ENCODE measurements at regions not wholly inside any gene's neighbourhood (a gene's known extent, or its start where the extent isn't known, plus 50 kb on each side); places are given as distances from the start of the nearest gene placed in this dataset.

GRCh38 chr13:67763984-67764383 lies 533.8 kb upstream of the PCDH9 start:
- no peak for DNase-seq

GRCh38 chr13:67763384-67763783 lies 533.2 kb upstream of the PCDH9 start:
- DNase-seq = no peak

GRCh38 chr13:67758975-67759374 lies 528.8 kb upstream of the PCDH9 start:
- no peak for DNase-seq

DNA sequence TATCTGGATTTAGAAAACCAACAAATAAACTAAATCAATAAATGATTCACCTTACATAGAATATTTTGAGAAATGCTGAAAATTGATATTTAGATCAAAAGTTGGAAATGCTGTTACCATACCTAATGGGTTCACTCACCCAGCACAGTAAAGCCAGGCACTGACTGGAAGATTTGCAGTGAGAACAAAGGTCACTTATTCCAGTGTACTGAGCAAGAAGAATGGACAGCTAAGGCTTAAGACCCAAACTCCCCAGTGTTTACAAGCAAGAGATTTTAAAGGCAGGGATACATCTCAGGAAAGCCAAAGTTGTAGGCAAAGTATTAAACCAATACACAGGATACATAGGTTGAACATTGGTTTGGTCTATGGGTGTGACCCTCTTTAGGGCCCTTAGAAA lies 523.9 kb upstream of the PCDH9 start:
- DNase-seq = no peak

DNA sequence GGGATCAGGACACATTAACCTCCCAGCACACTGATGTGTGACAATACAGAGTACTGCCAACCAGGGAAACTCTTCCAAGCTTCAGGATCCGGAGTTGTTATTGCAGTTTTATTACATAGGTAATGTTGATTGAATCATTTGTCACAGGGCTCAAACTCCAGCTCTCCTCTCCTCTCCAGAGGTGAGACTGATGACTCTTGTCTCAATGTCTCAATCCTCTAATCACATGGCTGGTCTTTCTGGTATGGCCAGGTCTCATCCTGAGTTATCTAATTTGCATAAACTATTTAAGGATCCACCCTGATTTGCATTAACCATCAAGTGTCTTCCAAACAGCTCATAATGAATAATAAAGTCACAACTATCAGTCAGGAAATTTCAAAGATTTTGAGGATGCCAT lies 522.6 kb upstream of the PCDH9 start:
- DNase-seq = no peak

DNA sequence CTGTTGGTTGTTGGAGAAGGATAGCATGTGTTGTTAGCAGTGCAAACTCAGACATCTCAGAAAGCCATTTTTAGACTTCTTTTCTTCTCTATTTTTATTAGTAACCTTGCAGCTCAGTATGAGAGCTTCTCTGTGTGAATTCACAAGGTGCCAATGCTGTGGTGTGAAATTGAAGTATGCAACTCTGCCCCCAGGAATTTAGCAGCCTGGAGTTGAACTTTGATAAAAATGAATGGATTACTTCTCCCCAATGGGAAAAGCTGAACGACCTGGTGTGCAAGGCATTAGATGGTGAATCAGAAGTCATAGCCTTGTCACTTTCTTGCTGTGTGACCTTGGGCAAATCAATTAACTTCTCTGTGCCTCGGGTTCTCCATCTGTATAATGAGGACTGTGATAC lies 512.3 kb upstream of the PCDH9 start:
- DNase-seq = no peak

DNA sequence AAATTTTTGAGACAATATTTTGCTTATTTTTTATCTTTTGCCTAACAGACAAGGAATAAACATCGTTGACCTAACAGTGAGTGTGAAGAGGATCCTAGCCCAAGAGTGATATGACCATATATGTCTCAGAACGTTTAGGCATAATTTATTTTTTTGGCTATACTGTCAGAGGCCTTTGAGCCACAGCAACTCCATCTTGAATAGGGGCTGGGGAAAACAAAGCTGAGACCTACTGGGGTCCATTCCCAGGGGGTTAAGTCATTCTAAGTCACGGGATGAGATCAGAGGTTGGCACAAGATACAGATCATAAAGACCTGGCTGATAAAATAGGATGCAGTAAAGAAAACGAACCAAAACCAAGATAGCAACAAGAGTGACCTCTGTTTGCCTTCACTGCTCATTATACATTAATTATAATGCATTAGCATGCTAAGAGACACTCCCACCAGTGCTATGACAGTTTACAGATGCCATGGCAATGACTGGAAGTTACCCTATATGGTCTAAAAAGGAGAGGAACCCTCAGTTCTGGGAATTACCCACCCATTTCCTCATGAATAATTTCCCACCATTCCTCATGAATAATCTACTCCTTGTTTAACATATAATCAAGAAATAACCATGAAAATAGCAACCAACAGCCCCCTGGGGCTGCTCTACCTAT lies 510.9 kb upstream of the PCDH9 start:
- DNase-seq = no peak

- DNase-seq = peak; percentile 9 to 62 (median 22)
Observed at GRCh38 chr13:67736646-67737420, 506.7 kb upstream of the PCDH9 start.

DNA sequence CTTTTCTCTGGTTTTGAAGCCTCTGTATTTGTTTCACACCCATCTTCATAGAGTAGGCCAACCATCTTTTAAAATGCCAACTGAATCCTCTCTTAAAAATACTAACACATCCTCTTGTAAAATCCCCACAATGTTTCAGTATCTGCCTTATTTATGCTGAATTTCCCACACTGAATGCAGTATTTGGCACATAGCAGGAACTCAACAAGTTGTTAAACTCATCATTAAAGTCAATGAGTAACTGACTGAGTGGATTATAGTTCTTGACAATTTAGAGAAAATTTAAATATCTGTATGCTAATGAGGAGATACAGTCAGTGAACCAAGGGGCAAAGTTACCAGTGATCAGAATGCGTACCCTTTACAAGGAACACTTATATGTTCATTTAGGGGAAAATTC lies 505.5 kb upstream of the PCDH9 start:
- no peak for DNase-seq

DNA sequence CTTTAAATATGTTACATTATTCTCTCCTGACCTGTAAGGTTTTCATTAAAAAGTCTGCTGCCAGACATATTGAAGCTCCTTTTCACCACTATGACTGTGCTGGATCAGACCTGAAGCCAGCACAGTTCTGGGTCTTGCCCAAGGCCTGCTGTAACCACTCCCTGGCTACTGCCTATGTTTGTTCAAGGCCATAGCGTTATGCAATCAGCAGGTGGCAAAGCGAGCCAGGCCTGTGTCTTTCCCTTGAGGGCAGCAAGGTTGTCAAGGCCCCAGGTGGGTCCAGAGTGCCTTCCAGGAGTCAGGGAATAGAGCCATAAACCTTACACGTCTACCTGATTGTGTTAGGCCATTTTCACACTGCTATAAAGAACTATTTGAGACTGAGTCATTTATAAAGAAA lies 496.8 kb upstream of the PCDH9 start:
- DNase-seq = peak in 1 of 3 experiments; percentile 10

DNA sequence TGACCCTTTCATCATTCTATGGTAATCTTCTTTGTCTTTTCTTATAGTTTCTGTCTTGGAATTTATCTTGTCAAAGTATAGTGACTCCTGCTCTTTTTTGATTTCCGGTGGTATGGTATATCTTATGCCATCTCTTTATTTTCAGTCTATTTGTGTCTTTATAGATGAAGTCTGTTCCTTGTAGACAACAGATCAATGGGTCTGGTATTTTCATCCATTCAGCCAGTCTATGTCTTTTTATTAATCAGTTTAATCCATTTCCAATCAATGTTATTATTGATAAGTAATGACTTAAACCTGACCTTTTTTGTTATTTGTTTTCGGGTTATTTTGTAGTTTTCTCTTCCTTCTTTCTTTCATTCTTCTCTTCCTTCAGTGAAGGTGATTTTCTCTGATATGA lies 495.9 kb upstream of the PCDH9 start:
- no peak for DNase-seq

DNA sequence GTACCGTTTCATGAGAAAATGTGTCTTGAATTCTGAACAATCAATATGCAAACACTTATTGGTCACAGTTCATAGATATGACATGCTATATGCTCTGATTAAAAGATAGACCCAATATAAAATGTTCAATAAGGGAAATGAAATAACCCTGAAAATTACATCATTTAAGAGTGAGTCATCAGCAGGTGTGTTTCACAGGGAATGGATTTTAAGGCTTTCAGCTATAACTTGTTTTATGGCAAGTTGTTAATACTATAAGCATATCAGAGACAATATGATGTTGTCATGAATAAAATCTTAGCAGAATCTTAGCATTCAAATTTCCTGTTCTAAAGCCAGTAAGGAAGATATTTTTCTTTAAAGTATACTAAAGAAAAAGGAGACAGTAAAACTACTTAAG lies 483.4 kb upstream of the PCDH9 start:
- DNase-seq = peak in 1 of 3 experiments; percentile 25

GRCh38 chr13:67696775-67697174 lies 466.6 kb upstream of the PCDH9 start:
- no peak for DNase-seq

GRCh38 chr13:67664502-67664901 lies 434.4 kb upstream of the PCDH9 start:
- DNase-seq = no peak

DNA sequence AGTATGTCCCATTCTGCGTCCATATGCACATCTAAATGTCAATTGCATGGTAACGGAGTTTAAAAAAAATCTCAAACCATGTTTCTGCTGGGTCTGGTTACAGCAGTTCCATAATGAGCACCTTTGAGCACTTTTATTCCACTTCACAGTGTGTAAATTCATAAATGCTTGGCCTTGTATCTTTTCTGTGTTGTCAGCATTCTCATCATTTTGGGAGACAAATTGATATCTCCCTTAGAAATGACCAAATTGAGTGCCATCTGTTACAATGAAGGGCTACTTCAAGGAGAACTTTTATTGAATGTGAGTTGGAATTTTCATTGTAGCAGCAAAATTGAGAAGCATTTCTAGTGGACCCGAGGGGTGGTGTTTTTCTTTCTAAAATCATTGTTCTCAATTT lies 432.9 kb upstream of the PCDH9 start:
- no peak for DNase-seq

GRCh38 chr13:67652887-67653286 lies 422.8 kb upstream of the PCDH9 start:
- no peak for DNase-seq

DNA sequence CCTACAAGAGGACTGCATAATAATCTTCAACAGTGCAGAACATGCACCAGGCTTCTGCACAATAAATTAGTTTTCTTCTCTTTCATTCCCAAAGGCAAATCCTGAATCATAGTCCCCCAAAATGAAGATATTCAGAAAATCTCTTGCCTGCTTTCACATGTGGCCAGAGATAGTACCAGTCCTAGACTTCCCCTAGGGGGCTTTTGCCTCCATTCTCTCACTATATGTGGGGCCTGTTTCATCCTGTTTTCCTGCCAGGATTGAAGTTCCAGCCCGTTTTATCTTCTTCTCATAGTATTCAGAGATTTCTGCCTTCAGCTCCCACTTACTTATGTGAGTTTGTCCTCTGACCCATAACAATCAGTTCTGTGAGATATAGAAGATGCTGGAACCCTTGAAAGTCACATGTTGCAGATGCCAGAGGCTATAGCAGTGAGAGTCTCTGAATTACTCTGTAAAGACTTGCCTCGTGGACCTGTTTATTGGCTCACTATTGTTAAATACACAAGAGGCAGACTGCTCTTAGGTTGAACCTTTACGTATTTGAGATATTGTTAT lies 421.9 kb upstream of the PCDH9 start:
- DNase-seq = no peak

GRCh38 chr13:67650471-67650870 lies 420.3 kb upstream of the PCDH9 start:
- DNase-seq = no peak

DNA sequence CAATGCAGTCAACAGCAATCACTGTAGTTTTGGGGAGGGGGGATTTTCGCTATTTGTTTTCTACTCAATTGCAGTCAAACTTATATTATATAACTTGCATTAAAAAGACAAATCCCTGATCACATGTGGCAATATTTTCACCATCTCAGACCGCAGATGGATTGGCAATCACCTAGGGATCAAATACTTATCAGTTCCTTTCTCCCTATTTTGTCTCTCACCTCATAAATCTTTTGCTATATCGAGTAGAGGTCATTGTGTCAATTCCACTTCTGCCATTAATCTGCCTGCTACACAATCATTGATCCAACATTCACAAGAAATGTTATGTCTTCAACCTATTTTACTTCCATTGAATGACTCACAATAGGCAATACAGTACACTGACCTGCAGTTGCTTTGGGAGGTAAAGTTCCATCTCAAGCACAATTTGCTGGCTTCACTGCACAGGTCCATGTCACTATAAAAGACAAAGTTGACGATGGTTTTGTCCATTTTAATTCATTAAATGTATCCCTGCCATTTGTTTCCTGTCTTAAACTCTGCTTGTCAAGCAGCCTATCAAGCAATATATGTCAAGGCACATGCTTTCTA lies 415.8 kb upstream of the PCDH9 start:
- no peak for DNase-seq

DNA sequence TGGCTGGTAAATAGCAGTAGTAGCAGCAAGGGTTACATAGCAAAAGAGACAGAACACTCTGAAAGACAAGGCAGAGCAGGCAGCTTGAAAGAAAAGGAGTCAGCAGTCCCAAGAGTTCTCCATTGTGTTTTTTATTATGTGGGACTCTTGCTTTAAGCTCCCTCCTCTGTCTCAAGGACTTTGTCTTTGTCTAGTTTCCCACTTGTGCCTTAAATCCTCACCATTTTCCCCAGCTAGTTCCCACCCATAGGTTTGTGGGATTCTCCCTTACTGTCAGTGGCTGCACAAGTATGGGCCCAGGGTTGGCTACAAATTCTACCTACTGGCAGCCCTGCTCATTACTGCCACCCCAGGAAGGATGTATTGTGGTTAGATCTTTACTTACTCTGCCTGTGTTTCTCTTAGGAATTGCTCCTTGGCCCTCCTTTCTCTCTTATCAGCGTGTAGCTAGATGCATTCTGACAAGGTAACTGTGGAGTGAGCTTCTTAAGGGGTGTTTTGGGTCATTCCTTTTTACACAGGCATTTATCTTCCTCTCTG lies 413.4 kb upstream of the PCDH9 start:
- DNase-seq = no peak

GRCh38 chr13:67642657-67643056 lies 412.5 kb upstream of the PCDH9 start:
- DNase-seq = no peak

- DNase-seq = no peak
Observed at GRCh38 chr13:67635754-67636153, 405.6 kb upstream of the PCDH9 start.

DNA sequence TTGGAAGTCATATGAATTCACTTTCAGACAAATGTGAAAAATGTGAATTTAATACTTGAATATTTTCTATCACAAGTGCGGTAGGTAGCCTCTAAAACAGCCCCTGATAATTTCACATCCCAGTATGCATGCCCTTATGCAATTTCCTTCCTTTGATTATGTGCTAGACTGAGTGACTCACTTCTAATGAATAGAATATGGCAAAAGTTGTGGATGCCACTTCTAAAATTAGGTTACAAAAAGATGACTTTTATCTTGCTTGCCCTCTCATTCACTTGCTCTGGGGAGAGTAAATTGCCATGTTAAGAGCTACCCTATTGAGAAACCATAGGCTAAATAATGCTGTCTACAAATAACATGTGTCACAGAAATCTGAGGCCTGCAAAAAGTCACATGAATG lies 402.5 kb upstream of the PCDH9 start:
- no peak for DNase-seq

DNA sequence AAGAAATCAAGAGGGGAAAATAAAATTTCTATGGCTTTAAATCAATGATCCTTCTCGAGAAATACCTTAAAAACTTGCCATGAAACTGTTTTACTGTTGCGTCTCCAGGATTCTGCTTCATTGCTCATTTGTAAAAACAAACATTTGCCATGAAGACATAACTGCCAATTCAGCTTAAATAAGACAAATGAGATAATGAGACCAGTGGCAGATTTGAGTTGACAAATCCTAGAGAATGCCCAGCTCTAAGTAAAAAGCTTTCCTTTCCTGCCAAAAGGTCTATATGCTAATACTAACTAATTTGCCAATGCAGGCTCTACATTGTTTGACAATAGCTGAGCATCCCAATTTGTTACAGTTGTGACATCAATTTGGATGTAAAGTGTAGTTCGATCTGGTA lies 400.5 kb upstream of the PCDH9 start:
- peak in 1 of 3 experiments; percentile 53 for DNase-seq
